ENCODE measurements at regions not wholly inside any gene's neighbourhood (a gene's known extent, or its start where the extent isn't known, plus 50 kb on each side); places are given as distances from the start of the nearest gene placed in this dataset.

GRCh38 chr12:118884226-118884625 lies 97.1 kb upstream of the SRRM4 start:
- 40% methylated on average over 1 of the region's 1 CpG for WGBS
- Histone ChIP-seq H3K27me3 (no peaks in the 10 kb centered on the region), H3K9me3 (no peaks in the 10 kb centered on the region), H3K4me3 (no peak overlapping the region), H3K27ac (replicated peaks in 1 of 4) (no peak overlapping the region), H3K36me3 (no peaks in the 10 kb centered on the region), H3K4me1 (no peaks in the 10 kb centered on the region)
- TF ChIP-seq EP300 (IDR thresholded peaks at IDR 0.05) (no peak), POLR2A (IDR thresholded peaks at IDR 0.05; ENCODE audit: low read depth) (no peak), CTCF (IDR thresholded peaks at IDR 0.05) (no peak), POLR2AphosphoS5 (IDR thresholded peaks at IDR 0.05) (no peak)
- intact Hi-C loops (cut with DNase I), result no loop called here
- DNase-seq (ENCODE audit: extremely low spot score), result no peak

GRCh38 chr12:118900993-118901392 lies 80.3 kb upstream of the SRRM4 start:
- intact Hi-C loops (cut with DNase I), result no loop called here
- no peaks in the 10 kb centered on the region for H3K27me3 ChIP-seq
- DNase-seq (ENCODE audit: extremely low spot score), result no peak
- H3K4me3 ChIP-seq, result no peak overlapping the region
- H3K9me3 ChIP-seq, result no peaks in the 10 kb centered on the region
- H3K4me1 ChIP-seq, result no peaks in the 10 kb centered on the region
- no peak for TF ChIP-seq POLR2A (IDR thresholded peaks at IDR 0.05; ENCODE audit: low read depth)
- no peak for TF ChIP-seq CTCF (IDR thresholded peaks at IDR 0.05)
- H3K36me3 ChIP-seq, result no peaks in the 10 kb centered on the region
- H3K27ac ChIP-seq (replicated peaks in 1 of 4), result no peak overlapping the region
- WGBS, result 45% methylated on average over 1 of the region's 1 CpG

GRCh38 chr12:118908811-118909210 lies 72.5 kb upstream of the SRRM4 start:
- 72% methylated on average over 8 of the region's 8 CpGs for WGBS
- DNase-seq (ENCODE audit: extremely low spot score), result no peak
- intact Hi-C loops (cut with DNase I), result no loop called here
- Histone ChIP-seq H3K4me1 (no peaks in the 10 kb centered on the region), H3K9me3 (no peaks in the 10 kb centered on the region), H3K4me3 (no peak overlapping the region), H3K27ac (replicated peaks in 1 of 4) (no peak overlapping the region), H3K36me3 (no peaks in the 10 kb centered on the region), H3K27me3 (peaks cover 0 to 20% (median 0%) of the 10 kb centered on the region in 4 donors)
- TF ChIP-seq EP300 (IDR thresholded peaks at IDR 0.05), result no peak
- TF ChIP-seq POLR2AphosphoS5 (IDR thresholded peaks at IDR 0.05), result no peak
- TF ChIP-seq CTCF (IDR thresholded peaks at IDR 0.05), result no peak
- no peak for TF ChIP-seq POLR2A (IDR thresholded peaks at IDR 0.05; ENCODE audit: low read depth)

GRCh38 chr12:118912697-118913270 lies 68.6 kb upstream of the SRRM4 start:
- WGBS, result 87% methylated on average over 9 of the region's 9 CpGs
- no peaks in the 10 kb centered on the region for H3K4me1 ChIP-seq
- no peak overlapping the region for H3K27ac ChIP-seq (replicated peaks in 1 of 4)
- TF ChIP-seq EP300 (IDR thresholded peaks at IDR 0.05), result no peak
- no peak for TF ChIP-seq POLR2A (IDR thresholded peaks at IDR 0.05; ENCODE audit: low read depth)
- TF ChIP-seq CTCF (IDR thresholded peaks at IDR 0.05), result no peak
- no peak for TF ChIP-seq POLR2AphosphoS5 (IDR thresholded peaks at IDR 0.05)
- intact Hi-C loops (cut with DNase I), result no loop called here
- H3K9me3 ChIP-seq, result no peaks in the 10 kb centered on the region
- H3K4me3 ChIP-seq, result no peak overlapping the region
- no peaks in the 10 kb centered on the region for H3K36me3 ChIP-seq
- peaks cover 0 to 11% (median 0%) of the 10 kb centered on the region in 4 donors for H3K27me3 ChIP-seq
- no peak for DNase-seq (ENCODE audit: extremely low spot score)

- Histone ChIP-seq H3K9me3 (no peaks in the 10 kb centered on the region), H3K27me3 (peaks cover 0 to 8% (median 0%) of the 10 kb centered on the region in 4 donors), H3K27ac (replicated peaks in 1 of 4) (no peak overlapping the region), H3K36me3 (no peaks in the 10 kb centered on the region), H3K4me3 (no peak overlapping the region), H3K4me1 (no peaks in the 10 kb centered on the region)
- WGBS, result 88% methylated on average over 2 of the region's 2 CpGs
- no peak for DNase-seq (ENCODE audit: extremely low spot score)
- TF ChIP-seq POLR2AphosphoS5 (IDR thresholded peaks at IDR 0.05), result no peak
- no peak for TF ChIP-seq CTCF (IDR thresholded peaks at IDR 0.05)
- TF ChIP-seq POLR2A (IDR thresholded peaks at IDR 0.05; ENCODE audit: low read depth), result no peak
- no peak for TF ChIP-seq EP300 (IDR thresholded peaks at IDR 0.05)
- intact Hi-C loops (cut with DNase I), result no loop called here
These were observed 59.6 kb upstream of the SRRM4 start for GRCh38 chr12:118921761-118922160.
